ENCODE measurements at regions not wholly inside any gene's neighbourhood (a gene's known extent, or its start where the extent isn't known, plus 50 kb on each side); places are given as distances from the start of the nearest gene placed in this dataset.
A peak's percentile ranks its signal among the peaks of the same experiment; 100 is the strongest.

DNA sequence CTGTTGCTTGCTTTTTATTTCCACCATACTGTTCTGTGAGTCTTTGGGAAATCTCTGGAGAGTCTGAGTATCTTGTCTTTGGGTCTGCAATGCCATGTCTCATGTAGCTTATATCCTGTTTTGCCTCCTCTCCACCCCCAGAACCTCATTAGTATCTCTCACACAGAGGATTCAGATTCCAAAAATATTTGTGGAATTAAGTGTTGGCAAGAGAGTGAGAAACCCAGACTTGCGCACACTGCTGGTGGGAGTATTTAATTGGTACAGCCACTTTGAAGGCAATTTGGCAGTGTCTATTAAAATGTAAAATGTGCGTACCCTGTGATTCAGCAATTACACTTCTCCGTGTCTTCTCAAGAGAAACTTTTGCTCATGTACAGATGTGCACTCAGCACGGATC is 68.6 kb downstream of the ZNF621 start:
- no peak for DNase-seq

DNA sequence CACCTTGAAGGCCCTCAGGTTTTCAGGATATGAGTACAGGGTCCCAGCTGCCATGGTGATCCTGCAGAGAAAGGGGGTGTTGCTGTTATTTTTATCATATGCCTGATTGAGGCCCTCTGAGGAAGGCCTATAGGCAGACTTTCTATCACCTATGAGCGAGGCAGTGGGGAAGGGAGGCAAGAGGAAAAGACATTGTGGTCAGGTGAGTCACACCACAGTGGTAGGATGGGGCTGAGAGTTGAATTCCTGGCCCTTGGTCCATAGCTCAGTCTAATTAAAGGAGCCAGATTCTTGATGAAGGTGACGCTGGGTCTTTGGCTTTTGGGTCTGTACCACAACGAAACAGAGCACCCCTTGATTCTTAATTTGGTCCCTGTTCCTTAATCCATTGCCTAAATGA is 72.7 kb downstream of the ZNF621 start:
- DNase-seq, result no peak

DNA sequence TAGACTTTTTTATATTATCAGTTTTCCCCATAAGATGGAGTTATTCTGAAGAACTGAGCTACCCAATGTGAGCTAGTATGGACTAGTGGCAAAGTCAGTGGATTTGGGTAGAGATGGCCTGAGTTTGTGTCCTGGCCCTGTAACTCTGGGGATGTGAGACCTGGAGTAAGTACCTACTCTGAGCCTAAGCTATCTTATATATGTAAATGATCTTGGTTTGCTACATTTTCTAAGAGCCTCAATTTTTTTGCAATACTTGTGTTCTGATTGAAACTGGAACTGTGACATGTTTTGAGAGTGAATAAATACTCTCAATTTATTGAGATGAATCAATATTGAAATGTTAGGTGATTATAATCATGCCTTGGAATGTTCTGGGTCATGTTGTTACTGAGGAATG is 73.6 kb downstream of the ZNF621 start:
- DNase-seq, result no peak

- DNase-seq, result no peak
Measured at GRCh38 chr3:40598962-40599361, 74.2 kb downstream of the ZNF621 start.

GRCh38 chr3:40602778-40603385 is 78.1 kb downstream of the ZNF621 start:
- DNase-seq, result no peak

DNA sequence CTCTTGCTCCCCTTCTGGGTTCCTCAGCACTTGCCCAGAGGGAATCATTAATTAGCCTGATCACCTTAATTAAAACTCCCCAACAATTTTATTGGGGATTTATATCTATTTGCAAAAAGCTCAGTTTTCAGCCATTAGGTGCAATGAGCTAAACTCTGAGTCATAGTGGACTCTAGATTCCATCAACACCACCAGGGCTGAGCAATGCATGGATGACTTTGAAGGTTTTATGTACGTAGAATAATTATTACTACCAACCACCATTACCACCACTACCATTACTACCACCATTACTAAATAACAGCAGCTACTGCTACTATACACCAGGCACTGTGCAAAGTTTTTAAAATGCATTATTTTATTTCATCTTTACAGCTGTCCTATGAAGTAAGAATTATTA is 81.2 kb downstream of the ZNF621 start:
- no peak for DNase-seq

GRCh38 chr3:40608091-40608490 is 83.3 kb downstream of the ZNF621 start:
- DNase-seq, result no peak

GRCh38 chr3:40613306-40613705 is 88.5 kb downstream of the ZNF621 start:
- no peak for DNase-seq

DNA sequence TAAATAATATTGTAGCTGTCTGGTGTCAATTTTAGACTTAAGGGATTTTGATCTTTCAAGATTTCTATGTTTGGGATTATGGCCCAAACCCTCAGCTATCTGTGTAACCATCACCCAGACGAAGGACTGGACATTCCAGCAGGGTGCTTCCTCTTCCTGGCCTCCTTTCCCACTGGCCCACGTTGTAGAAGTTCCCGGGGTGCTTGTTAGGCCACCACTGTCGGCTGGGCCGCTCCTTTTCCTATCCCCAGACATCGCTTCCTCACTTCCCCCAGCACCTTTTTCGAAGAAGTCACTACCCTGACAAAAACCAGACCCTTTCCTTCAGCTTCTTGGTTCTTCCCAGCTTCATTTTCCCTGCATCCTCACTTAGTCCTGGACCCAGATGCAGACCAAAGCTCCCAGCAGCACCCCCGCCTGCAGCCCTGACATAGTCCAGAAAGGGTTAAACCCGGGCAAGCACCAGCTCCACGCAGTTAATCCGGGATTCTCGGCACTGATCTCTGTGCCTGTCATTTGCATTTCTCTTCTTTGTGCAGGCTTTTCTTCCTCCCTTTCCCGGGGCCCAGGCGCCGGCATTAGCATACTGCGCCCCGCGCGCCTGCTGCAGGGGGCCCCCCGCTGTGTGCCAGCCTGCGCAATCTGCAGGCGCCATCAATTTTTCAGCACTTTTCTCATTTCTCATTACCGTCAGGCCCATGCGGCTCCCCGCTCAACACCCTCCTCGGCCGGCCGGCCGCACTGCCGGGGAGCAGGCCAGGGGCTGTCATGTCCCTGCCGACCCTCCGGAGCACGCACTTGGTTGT is 90.6 kb downstream of the ZNF621 start:
- DNase-seq, result no peak

DNA sequence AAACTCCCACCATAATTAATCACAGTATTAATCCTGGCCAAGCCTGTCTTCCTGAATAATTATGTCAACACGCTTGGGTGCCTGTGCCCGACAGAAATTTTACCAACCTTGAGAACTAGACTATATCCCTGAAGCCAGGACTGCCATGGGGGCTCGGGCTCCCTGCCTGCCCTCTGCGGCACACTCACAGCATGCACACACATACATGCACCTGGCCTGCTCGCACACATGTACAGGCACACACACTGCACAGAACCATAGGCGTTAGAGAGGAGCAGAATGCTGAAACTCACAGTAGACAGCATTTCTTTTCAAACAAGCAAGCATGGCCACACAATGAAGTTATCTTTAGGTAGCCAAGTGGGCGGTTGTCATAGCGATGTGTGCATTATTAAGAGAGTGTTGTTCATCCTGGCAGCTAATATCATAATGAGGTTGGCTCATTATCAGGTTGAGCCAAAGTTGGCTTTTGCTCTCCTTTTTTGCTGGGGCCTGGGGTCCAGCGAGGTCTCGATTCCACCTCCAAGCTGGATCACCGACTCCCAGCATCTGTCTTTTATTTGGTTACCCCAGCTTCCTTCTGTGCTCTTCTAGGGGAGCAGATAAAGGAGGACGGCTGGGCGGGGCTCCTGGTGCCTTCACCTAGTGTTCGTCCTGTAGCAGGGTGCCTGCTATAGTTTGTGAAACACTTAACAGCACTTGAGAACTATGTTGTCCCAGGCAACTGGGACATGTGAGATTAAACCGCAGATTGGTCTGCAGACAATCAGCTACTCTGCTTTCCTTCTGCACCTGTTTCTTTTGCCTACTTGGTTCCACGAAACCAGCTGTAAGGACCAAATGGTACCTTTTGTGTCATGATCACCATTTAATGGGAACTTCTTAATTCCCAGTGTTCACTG is 91.4 kb downstream of the ZNF621 start:
- peak; percentile 69 for DNase-seq

GRCh38 chr3:40617084-40617483 is 92.3 kb downstream of the ZNF621 start:
- DNase-seq, result no peak

DNA sequence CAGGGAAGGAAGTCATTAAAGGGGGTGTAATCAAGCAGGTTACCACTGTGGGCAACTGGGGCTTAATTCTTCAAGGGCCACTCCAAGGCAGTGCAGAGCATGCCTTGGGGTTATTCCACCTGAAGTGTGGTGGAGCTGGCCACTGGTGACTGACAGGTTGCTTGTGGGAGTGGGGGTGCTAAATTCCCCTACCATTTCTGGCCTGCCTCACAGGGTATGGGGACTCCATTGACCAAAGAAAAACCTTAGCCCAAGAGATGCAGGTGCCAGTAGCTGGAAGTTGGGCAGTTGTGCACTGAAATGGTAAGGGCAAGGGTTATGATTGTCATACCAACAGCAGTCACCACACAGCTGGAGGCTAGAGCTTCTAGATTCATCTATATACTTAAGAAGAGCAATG is 93.4 kb downstream of the ZNF621 start:
- no peak for DNase-seq

- DNase-seq, result no peak
Measured at GRCh38 chr3:40620151-40620550, 95.4 kb downstream of the ZNF621 start.

GRCh38 chr3:40621252-40621651 is 96.5 kb downstream of the ZNF621 start:
- no peak for DNase-seq

- no peak for DNase-seq
Measured at GRCh38 chr3:40623567-40623966, 98.8 kb downstream of the ZNF621 start.

- DNase-seq, result no peak
Measured at GRCh38 chr3:40624189-40624769, 99.5 kb downstream of the ZNF621 start.

GRCh38 chr3:40627095-40627494 is 102.3 kb downstream of the ZNF621 start:
- DNase-seq, result no peak

- no peak for DNase-seq
Measured at GRCh38 chr3:40628984-40629383, 104.2 kb downstream of the ZNF621 start.

DNA sequence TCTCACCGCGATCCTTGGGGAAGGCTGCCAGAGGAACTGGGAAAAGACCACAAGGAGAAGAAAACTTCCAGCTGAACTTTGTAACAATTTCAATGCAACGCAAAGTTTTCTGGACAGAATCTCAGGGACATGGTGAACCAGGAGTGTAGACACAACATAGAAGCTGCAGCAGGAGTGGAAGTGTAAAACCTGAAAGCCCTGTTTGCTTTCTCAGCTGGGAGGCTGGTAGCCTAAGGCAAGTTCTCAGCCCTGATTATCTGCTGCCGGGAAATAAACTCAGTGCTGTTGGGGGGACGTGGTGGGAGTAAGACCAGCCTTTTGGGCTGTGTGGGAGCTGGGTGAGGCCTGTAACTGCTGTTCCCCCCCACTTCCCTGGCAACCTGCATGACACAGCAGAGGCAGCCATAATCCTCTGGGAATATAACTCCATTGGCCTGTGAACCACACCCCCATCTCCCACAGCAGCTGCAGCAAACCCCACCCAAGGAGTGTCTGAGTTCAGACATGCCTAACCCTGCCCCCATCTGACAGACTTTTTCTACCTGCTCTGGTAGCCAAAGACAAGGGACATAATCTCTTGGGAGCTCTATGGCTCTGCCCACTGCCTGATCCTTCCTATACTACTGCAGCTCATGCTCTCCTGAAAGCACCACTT is 106.7 kb downstream of the ZNF621 start:
- no peak for DNase-seq

DNA sequence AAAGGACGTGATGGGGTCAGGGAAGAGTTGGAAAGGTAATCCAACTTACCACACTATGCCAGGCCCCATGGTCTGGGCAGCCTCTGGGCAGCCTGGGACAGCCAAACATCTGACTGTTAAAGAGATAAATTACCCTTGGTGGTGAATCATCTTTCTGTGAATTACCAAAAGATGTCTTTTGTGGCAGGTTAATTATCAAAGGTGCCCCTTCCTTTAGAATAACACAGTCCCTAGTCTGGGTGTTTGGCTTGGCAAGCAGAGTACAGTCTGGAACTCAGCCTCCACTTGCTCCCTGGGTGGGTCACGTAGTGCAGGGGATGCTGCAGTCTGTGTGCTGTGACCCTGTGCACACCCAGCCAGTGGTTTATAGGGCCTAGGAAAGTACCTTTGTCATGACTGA is 113.1 kb downstream of the ZNF621 start:
- DNase-seq, result no peak

- DNase-seq, result no peak
Measured at GRCh38 chr3:40639006-40639405, 114.2 kb downstream of the ZNF621 start.

- no peak for DNase-seq
Measured at GRCh38 chr3:40642812-40643211, 118.1 kb downstream of the ZNF621 start.

DNA sequence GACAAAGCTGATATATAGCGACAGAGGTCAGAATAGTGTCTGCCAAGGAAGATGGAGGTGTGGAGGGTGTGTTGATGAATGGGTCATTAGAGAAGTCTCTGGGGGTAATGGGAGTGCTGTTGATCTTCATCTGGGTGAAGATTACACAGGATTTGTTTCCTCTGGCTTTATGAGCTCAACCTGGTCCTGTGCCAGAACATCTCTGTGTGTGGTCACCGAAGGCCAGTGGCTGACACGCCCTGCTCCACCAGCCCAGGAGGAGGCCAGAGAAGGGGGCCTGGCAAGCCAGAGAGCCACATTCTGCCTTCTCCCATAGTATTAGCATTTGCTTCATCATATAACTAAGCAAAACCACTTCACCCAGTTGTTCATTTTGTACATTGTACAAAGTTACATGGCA is 121.1 kb downstream of the ZNF621 start:
- DNase-seq, result no peak
